ENCODE measurements at regions not wholly inside any gene's neighbourhood (a gene's known extent, or its start where the extent isn't known, plus 50 kb on each side); places are given as distances from the start of the nearest gene placed in this dataset.

DNA sequence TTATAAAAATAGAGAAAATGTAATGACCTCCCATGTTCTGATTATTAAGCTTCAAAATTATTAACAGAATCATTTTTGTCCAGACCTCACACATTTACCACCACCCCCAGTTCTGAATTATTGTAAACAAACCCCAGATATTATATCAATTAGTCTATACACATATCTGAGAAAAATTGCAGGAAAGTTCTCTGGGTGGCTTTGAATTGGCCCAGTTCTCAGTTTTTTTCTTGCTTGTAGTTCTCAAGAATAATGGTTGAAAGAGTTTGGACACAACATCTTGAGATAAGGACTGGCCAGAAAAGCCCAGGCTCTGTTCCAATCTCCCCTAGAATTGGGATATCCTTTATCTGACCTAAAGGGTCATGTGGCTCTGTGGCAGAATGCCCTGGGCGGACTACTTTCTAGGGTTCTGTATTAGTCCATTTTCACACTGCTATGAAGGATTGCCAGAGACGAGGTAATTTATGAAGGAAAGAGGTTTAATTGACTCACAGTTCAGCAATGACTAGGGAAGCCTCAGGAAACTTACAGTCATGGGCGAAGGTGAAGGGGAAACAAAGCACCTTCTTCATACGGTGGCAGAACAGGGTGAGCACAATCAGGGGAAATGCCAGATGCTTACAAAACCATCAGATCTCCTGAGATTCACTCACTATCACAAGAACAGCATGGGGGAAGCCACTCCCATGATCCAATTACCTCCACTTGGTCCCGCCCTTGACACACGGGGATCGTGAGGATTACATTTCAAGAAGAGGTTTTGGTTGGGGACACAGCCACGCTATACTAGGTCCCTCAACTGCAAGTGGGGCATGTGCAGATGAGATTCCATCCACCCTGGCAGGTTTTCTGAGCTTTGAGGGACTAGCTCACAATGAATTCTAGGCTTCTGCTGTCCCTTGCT is 1504.6 kb upstream of the FLRT2 start:
- H3F3A ChIP-seq (ENCODE audit: insufficient read depth, low read length, poor library complexity, severe bottlenecking) = no peaks in the 10 kb centered on the region
- no peak overlapping the region for H2AFZ ChIP-seq (ENCODE audit: low read depth, low read length)
- H3K36me3 ChIP-seq (ENCODE audit: insufficient read depth, low read length) = no peaks in the 10 kb centered on the region
- H3K79me2 ChIP-seq (replicated peaks; ENCODE audit: insufficient read depth, low read length) = no peaks in the 10 kb centered on the region
- no peak overlapping the region for H3K27ac ChIP-seq (ENCODE audit: low read length)
- H3K9ac ChIP-seq (ENCODE audit: low read length) = no peak overlapping the region
- no peaks in the 10 kb centered on the region for H4K20me1 ChIP-seq (ENCODE audit: insufficient read depth)
- H3K4me2 ChIP-seq (ENCODE audit: low read length) = no peak overlapping the region
- H3K4me3 ChIP-seq (ENCODE audit: low read length) = no peak overlapping the region
- no peaks in the 10 kb centered on the region for H3K27me3 ChIP-seq (ENCODE audit: insufficient read depth, low read depth, low read length)
- H3K9me3 ChIP-seq (ENCODE audit: low read length) = peaks cover 7% of the 10 kb centered on the region
- H3K9me2 ChIP-seq (ENCODE audit: insufficient read depth, low read length) = no peaks in the 10 kb centered on the region
- TF ChIP-seq EP300 (conservative IDR thresholded peaks at IDR 0.05; ENCODE audit: poor library complexity, severe bottlenecking) (no peak), RAD21 (conservative IDR thresholded peaks at IDR 0.05) (no peak), POLR2AphosphoS5 (IDR thresholded peaks at IDR 0.05) (no peak), SMC3 (conservative IDR thresholded peaks at IDR 0.05; ENCODE audit: poor library complexity) (no peak), EZH2 (IDR thresholded peaks at IDR 0.05; ENCODE audit: borderline replicate concordance, insufficient read depth, low read length, poor library complexity, severe bottlenecking) (no peak), TAF1 (IDR thresholded peaks at IDR 0.05; ENCODE audit: low read depth) (no peak), MXI1 (conservative IDR thresholded peaks at IDR 0.05; ENCODE audit: poor library complexity, severe bottlenecking) (no peak), REST (IDR thresholded peaks at IDR 0.05; ENCODE audit: borderline replicate concordance) (no peak)
- TF ChIP-seq, protein P1, sequence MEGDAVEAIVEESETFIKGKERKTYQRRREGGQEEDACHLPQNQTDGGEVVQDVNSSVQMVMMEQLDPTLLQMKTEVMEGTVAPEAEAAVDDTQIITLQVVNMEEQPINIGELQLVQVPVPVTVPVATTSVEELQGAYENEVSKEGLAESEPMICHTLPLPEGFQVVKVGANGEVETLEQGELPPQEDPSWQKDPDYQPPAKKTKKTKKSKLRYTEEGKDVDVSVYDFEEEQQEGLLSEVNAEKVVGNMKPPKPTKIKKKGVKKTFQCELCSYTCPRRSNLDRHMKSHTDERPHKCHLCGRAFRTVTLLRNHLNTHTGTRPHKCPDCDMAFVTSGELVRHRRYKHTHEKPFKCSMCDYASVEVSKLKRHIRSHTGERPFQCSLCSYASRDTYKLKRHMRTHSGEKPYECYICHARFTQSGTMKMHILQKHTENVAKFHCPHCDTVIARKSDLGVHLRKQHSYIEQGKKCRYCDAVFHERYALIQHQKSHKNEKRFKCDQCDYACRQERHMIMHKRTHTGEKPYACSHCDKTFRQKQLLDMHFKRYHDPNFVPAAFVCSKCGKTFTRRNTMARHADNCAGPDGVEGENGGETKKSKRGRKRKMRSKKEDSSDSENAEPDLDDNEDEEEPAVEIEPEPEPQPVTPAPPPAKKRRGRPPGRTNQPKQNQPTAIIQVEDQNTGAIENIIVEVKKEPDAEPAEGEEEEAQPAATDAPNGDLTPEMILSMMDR (IDR thresholded peaks at IDR 0.05; ENCODE audit: poor library complexity, severe bottlenecking) = no peak

DNA sequence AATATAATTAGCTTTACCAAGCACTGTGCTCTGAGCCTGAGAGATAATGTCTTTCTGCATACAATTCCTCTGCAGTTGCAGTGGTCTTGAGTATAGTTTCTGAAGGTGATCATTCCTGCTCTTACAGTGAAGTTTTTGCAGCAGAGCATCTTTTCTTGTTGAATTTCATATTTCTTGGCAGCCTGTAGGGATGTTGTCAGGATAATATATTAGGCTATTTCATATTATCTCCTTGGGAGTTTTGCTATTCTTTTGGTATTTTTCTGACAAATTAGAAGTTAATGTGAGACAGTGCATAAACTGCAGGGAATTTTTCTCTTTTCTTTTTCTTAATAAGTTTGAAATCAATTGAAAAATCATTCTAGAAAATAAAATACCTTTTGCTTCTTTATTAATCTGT is 1502.6 kb upstream of the FLRT2 start:
- no peaks in the 10 kb centered on the region for H3K79me2 ChIP-seq (replicated peaks; ENCODE audit: insufficient read depth, low read length)
- no peaks in the 10 kb centered on the region for H3K9me3 ChIP-seq (ENCODE audit: low read length)
- no peaks in the 10 kb centered on the region for H3K27me3 ChIP-seq (ENCODE audit: insufficient read depth, low read depth, low read length)
- no peak for TF ChIP-seq SMC3 (conservative IDR thresholded peaks at IDR 0.05; ENCODE audit: poor library complexity)
- TF ChIP-seq TAF1 (IDR thresholded peaks at IDR 0.05; ENCODE audit: low read depth) = no peak
- TF ChIP-seq, protein P1 (IDR thresholded peaks at IDR 0.05; ENCODE audit: poor library complexity, severe bottlenecking) = no peak
- no peak for TF ChIP-seq MXI1 (conservative IDR thresholded peaks at IDR 0.05; ENCODE audit: poor library complexity, severe bottlenecking)
- no peak for TF ChIP-seq REST (IDR thresholded peaks at IDR 0.05; ENCODE audit: borderline replicate concordance)
- TF ChIP-seq POLR2AphosphoS5 (IDR thresholded peaks at IDR 0.05) = no peak
- no peak for TF ChIP-seq EP300 (conservative IDR thresholded peaks at IDR 0.05; ENCODE audit: poor library complexity, severe bottlenecking)
- TF ChIP-seq EZH2 (IDR thresholded peaks at IDR 0.05; ENCODE audit: borderline replicate concordance, insufficient read depth, low read length, poor library complexity, severe bottlenecking) = no peak
- no peak for TF ChIP-seq RAD21 (conservative IDR thresholded peaks at IDR 0.05)
- H4K20me1 ChIP-seq (ENCODE audit: insufficient read depth) = no peaks in the 10 kb centered on the region
- no peak overlapping the region for H3K4me2 ChIP-seq (ENCODE audit: low read length)
- no peak overlapping the region for H2AFZ ChIP-seq (ENCODE audit: low read depth, low read length)
- H3K9ac ChIP-seq (ENCODE audit: low read length) = no peak overlapping the region
- H3K27ac ChIP-seq (ENCODE audit: low read length) = no peak overlapping the region
- H3K9me2 ChIP-seq (ENCODE audit: insufficient read depth, low read length) = no peaks in the 10 kb centered on the region
- no peaks in the 10 kb centered on the region for H3F3A ChIP-seq (ENCODE audit: insufficient read depth, low read length, poor library complexity, severe bottlenecking)
- no peaks in the 10 kb centered on the region for H3K36me3 ChIP-seq (ENCODE audit: insufficient read depth, low read length)
- H3K4me3 ChIP-seq (ENCODE audit: low read length) = no peak overlapping the region
